ENCODE measurements at regions not wholly inside any gene's neighbourhood (a gene's known extent, or its start where the extent isn't known, plus 50 kb on each side); places are given as distances from the start of the nearest gene placed in this dataset.
"Not testable (repeated sequence)": the region's sequence is repeated elsewhere in the genome, so short reads cannot be mapped to it uniquely, and the experiment has no call there.

DNA sequence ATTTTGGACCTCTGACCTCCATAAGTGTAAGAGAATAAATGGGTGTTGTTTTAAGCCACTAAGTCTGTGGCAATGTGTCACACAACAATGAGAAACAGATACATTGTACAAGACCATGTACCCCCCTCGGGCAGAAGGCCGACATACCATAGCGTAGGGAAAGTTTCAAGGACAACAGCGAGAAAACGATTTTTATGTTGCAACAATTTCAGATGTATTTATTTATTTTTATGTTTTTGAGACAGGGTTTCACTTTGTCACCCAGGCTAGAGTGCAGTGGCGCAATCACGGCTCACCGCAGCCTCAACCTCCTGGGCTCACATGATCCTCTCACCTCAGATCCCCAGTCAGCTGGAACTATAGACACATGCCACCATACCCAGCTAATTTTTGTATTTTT lies 136.4 kb upstream of the NCOR2 start:
- H3K27me3 ChIP-seq (ENCODE audit: control insufficient read depth, insufficient read depth, low read length) = no peaks in the 10 kb centered on the region
- H3K36me3 ChIP-seq (ENCODE audit: control insufficient read depth, insufficient read depth, low read length) = no peaks in the 10 kb centered on the region
- no peak overlapping the region for H3K9ac ChIP-seq (ENCODE audit: low read depth, low read length)
- no peaks in the 10 kb centered on the region for H3K4me1 ChIP-seq (ENCODE audit: control insufficient read depth, insufficient read depth, low read length)
- H3K9me3 ChIP-seq (ENCODE audit: control insufficient read depth, insufficient read depth, low read length) = no peaks in the 10 kb centered on the region
- H3K4me3 ChIP-seq (ENCODE audit: low read depth, low read length) = no peak overlapping the region

DNA sequence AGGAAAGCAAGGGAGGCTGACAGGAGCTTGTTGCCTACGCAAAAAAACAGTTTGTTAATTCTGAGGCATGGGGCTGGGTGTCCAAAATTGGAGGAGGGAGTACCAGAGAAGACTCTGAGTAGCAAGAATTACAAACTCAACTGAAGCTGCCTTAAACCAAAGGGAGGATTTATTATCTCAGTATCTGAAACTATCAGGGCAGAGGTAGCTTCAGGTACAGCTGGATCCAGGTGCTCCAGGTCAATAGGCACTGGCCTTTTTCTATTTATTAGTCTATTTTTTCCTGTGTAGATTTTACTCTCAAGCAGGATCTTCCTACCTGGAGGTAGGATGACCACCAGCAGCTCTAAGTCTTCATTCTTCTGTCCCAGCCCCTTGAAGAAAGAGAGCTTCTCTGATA lies 135.3 kb upstream of the NCOR2 start:
- no peaks in the 10 kb centered on the region for H3K36me3 ChIP-seq (ENCODE audit: control insufficient read depth, insufficient read depth, low read length)
- no peaks in the 10 kb centered on the region for H3K9me3 ChIP-seq (ENCODE audit: control insufficient read depth, insufficient read depth, low read length)
- no peaks in the 10 kb centered on the region for H3K27me3 ChIP-seq (ENCODE audit: control insufficient read depth, insufficient read depth, low read length)
- H3K4me3 ChIP-seq (ENCODE audit: low read depth, low read length) = no peak overlapping the region
- H3K4me1 ChIP-seq (ENCODE audit: control insufficient read depth, insufficient read depth, low read length) = no peaks in the 10 kb centered on the region
- no peak overlapping the region for H3K9ac ChIP-seq (ENCODE audit: low read depth, low read length)

DNA sequence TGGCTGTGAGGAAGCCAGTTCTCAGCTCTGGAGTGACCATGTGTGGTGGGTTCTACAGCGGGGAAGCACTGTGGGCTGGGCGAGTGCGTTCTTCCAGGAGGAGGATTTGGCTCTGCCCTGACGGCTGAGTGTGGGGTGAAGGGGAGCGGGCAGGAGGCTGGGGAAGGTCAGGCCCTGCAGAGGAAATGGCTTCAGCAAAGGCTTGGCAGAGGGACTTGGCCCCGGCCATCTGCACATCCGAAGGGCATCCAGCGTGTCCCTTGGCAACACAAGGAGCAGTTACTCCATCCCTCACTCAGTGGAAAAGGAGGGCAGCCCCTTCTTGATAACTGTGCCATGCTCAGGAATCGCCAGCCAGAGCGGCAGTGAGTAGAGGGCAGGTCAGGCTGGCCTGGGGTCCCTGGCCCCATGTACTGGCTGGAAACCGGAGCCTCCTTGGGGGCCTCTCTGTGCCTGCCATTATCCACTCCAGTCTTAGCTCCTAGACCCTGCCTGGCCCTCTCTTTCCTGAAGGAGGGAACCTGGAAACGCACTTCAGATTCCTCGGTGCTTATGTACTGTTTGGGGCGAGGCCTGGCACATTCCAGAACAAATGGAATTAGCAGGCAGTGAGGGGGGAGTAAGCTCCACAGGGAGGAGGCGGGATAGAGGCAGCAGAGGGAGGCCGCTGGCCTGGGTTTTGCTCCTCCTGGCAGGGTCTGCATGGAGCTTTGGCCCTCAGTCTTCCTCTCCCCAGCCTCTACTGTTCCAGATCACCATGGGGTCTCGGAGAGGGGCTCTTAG lies 133.6 kb upstream of the NCOR2 start:
- Histone ChIP-seq H3K27me3 (ENCODE audit: control insufficient read depth, insufficient read depth, low read length) (no peaks in the 10 kb centered on the region), H3K36me3 (ENCODE audit: control insufficient read depth, insufficient read depth, low read length) (no peaks in the 10 kb centered on the region), H3K9ac (ENCODE audit: low read depth, low read length) (no peak overlapping the region), H3K4me1 (ENCODE audit: control insufficient read depth, insufficient read depth, low read length) (no peaks in the 10 kb centered on the region), H3K9me3 (ENCODE audit: control insufficient read depth, insufficient read depth, low read length) (no peaks in the 10 kb centered on the region), H3K4me3 (ENCODE audit: low read depth, low read length) (no peak overlapping the region)

DNA sequence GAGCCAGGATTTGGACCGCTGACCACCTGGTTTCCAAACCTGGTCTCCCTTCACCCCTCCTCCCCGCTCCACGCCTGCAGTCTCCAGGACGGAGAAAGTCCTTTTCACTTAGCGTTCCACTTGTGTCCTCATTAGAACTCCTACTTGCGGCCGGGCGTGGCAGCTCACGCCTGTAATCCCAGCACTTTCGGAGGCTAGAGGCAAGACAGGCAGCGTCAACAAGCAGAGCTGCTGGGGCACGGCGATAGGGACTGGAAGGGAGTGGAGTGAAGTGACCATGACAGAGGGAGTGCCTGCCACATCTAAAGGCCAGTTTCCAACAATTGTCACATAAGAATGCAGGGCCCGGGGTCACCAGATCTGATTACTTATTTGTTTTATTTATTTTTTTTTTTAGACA lies 132.5 kb upstream of the NCOR2 start:
- H3K4me3 ChIP-seq (ENCODE audit: low read depth, low read length) = no peak overlapping the region
- H3K9ac ChIP-seq (ENCODE audit: low read depth, low read length) = no peak overlapping the region
- no peaks in the 10 kb centered on the region for H3K9me3 ChIP-seq (ENCODE audit: control insufficient read depth, insufficient read depth, low read length)
- no peaks in the 10 kb centered on the region for H3K27me3 ChIP-seq (ENCODE audit: control insufficient read depth, insufficient read depth, low read length)
- H3K4me1 ChIP-seq (ENCODE audit: control insufficient read depth, insufficient read depth, low read length) = no peaks in the 10 kb centered on the region
- H3K36me3 ChIP-seq (ENCODE audit: control insufficient read depth, insufficient read depth, low read length) = no peaks in the 10 kb centered on the region

DNA sequence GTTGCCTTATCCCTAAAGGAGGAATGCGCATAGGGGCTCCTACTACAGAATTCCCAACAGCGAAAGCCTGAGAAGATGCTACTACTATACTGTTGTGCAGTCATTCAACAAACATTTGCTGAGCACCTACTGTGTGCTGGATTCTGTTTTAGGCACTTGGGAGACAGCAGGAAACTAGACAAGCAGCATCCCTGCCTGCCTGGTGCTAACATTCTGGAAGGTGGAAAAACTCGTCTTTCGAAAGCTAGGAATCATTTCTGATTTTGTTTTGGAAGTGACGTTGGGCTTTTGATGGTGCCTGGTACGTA lies 131.5 kb upstream of the NCOR2 start:
- H3K27me3 ChIP-seq (ENCODE audit: control insufficient read depth, insufficient read depth, low read length) = no peaks in the 10 kb centered on the region
- no peak overlapping the region for H3K4me3 ChIP-seq (ENCODE audit: low read depth, low read length)
- no peak overlapping the region for H3K9ac ChIP-seq (ENCODE audit: low read depth, low read length)
- H3K36me3 ChIP-seq (ENCODE audit: control insufficient read depth, insufficient read depth, low read length) = no peaks in the 10 kb centered on the region
- H3K9me3 ChIP-seq (ENCODE audit: control insufficient read depth, insufficient read depth, low read length) = no peaks in the 10 kb centered on the region
- H3K4me1 ChIP-seq (ENCODE audit: control insufficient read depth, insufficient read depth, low read length) = no peaks in the 10 kb centered on the region

DNA sequence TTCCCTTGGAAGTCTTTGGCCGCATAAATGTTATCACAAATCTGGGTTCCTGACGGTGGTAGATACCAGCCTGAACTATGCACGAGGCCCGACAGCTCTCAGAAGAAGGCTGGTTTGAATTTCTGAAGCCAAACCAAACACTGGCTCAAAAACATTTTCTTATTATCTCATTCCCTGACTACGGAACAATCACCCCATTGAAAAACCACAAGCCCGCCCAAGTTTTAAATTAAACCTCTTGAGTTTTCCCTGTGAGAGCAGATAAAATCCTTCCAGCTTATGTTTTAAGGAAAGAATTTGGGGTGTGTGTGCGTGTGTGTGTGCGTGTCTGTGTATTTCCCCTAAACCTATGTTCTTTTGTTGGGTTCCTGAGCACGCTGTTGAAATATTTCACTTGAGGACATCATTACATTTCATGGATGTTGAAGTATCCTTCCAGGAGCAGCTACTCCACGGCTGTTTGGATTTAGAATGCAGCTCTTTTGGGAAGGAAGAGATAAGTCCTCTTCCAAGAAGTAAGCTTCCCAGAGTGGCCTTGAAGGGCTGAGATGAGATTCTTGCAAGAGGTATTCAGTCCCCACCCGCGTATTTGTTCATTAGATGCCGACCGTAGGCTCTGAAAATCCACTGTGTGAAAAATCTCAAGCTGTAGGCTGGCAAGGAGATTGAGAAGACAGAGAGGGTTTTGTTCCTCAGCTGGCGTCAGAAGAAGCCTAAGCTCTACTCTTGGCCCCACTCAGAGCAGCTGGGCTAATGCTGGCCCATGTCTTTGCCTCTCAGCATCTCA lies 131.0 kb upstream of the NCOR2 start:
- Histone ChIP-seq H3K9ac (ENCODE audit: low read depth, low read length) (no peak overlapping the region), H3K36me3 (ENCODE audit: control insufficient read depth, insufficient read depth, low read length) (no peaks in the 10 kb centered on the region), H3K27me3 (ENCODE audit: control insufficient read depth, insufficient read depth, low read length) (no peaks in the 10 kb centered on the region), H3K9me3 (ENCODE audit: control insufficient read depth, insufficient read depth, low read length) (no peaks in the 10 kb centered on the region), H3K4me3 (ENCODE audit: low read depth, low read length) (no peak overlapping the region), H3K4me1 (ENCODE audit: control insufficient read depth, insufficient read depth, low read length) (no peaks in the 10 kb centered on the region)

DNA sequence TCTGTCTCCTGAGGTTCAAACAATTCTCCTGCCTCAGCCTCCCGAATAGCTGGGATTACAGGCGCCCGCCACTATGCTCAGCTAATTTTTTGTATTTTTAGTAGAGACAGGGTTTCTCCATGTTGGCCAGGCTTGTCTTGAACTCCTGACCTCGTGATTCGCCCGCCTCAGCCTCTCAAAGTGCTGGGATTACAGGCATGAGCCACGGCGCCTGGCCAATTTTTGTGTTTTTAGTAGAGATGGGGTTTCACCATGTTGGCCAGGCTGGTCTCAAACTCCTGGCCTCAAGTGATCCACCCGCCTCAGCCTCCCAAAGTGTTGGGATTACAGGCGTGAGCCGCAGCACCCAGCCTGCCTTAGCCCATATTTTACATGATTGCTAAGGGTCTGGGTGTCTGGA lies 130.3 kb upstream of the NCOR2 start:
- H3K4me3 ChIP-seq (ENCODE audit: low read depth, low read length); H3K9me3 ChIP-seq (ENCODE audit: control insufficient read depth, insufficient read depth, low read length); H3K27me3 ChIP-seq (ENCODE audit: control insufficient read depth, insufficient read depth, low read length); H3K4me1 ChIP-seq (ENCODE audit: control insufficient read depth, insufficient read depth, low read length); H3K36me3 ChIP-seq (ENCODE audit: control insufficient read depth, insufficient read depth, low read length); H3K9ac ChIP-seq (ENCODE audit: low read depth, low read length): not testable (repeated sequence)

DNA sequence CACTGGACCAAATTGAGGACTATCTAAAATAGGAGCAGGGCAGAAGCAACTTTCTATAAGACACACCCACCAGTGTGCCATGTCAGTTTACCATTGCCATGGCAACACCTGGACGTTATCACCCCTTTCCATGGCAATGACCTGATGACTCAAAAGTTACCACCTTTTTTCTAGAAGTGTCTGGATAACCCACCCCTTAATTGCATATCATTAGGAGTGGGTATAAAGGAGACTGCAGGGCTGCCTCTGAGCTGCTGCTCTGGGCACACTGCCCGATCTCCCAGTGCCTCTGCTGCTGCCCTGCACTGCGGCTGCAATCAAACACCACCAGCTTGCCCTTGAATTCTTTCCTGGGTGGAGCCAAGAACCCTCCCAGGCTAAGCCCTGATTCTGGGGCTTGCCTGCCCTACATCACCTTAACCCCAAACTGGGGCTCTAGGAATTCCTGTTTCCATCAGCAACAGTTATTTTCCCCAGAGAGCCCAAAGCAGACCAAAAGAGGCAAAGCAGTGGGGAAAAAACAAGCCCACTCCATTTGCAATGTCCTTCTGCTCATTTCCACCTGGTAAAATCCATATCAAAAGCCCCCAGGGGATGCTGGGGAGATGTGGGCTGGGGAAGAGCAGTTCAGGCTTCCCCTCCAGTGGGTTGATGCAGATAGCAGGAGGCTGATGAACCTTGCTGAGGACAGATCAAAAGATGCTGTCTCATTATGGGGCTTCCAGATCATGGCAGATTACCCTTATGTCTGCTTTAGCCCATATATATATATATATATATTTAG lies 129.5 kb upstream of the NCOR2 start:
- Histone ChIP-seq H3K4me1 (ENCODE audit: control insufficient read depth, insufficient read depth, low read length) (no peaks in the 10 kb centered on the region), H3K4me3 (ENCODE audit: low read depth, low read length) (no peak overlapping the region), H3K36me3 (ENCODE audit: control insufficient read depth, insufficient read depth, low read length) (no peaks in the 10 kb centered on the region), H3K9me3 (ENCODE audit: control insufficient read depth, insufficient read depth, low read length) (no peaks in the 10 kb centered on the region), H3K9ac (ENCODE audit: low read depth, low read length) (no peak overlapping the region), H3K27me3 (ENCODE audit: control insufficient read depth, insufficient read depth, low read length) (no peaks in the 10 kb centered on the region)

DNA sequence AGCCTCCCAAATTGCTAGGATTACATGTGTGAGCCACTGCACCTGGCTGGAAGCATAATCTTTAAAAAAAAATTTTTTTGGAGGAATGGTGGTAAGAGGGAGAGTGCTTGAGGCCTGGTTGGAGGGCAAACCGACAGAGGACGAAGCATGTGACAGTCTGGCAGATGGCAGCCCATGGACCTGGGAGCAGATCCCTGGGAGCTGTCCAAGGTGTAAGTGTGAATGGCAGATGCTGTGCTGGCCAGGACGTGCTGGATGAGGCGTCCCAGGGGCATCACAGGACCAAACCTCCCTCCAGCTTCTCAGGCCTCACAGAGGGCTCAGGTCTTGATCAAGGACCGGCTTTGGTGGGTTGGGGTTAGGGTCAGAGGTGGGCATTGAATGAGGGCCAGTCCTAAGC lies 128.4 kb upstream of the NCOR2 start:
- Histone ChIP-seq H3K9ac (ENCODE audit: low read depth, low read length) (no peak overlapping the region), H3K9me3 (ENCODE audit: control insufficient read depth, insufficient read depth, low read length) (no peaks in the 10 kb centered on the region), H3K27me3 (ENCODE audit: control insufficient read depth, insufficient read depth, low read length) (no peaks in the 10 kb centered on the region), H3K4me1 (ENCODE audit: control insufficient read depth, insufficient read depth, low read length) (no peaks in the 10 kb centered on the region), H3K4me3 (ENCODE audit: low read depth, low read length) (no peak overlapping the region), H3K36me3 (ENCODE audit: control insufficient read depth, insufficient read depth, low read length) (no peaks in the 10 kb centered on the region)

DNA sequence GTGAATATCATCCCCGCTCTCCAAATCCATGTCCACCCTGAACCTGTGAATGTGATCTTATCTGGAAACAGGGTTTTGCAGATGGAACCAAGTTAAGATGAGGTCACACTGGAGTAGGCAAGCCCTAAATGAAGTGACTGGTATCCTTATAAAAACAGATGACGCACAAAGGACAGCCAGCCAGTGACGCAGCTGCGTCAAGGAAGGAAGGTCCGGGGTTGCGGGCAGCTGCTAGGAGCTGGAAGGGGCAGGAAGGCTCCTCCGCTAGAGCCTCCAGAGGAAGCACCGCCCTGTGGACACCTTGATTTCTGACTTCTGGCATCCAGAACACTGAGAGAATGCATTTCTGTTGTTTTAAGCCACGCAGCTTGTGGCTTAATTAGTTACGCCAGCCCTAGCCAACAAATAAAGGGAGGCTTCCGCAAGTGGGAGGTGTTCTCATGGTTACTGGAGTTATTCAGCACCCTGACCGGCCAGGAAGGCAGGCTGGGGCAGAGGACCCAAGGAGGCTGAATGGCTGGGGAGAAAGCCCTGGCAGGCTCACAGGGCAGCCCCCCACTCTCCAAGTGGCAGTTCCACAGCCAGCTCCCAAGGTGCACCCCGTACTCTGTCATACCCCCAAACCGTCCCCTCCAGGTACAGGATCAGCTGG lies 127.6 kb upstream of the NCOR2 start:
- Histone ChIP-seq H3K36me3 (ENCODE audit: control insufficient read depth, insufficient read depth, low read length) (no peaks in the 10 kb centered on the region), H3K4me3 (ENCODE audit: low read depth, low read length) (no peak overlapping the region), H3K4me1 (ENCODE audit: control insufficient read depth, insufficient read depth, low read length) (no peaks in the 10 kb centered on the region), H3K9me3 (ENCODE audit: control insufficient read depth, insufficient read depth, low read length) (no peaks in the 10 kb centered on the region), H3K27me3 (ENCODE audit: control insufficient read depth, insufficient read depth, low read length) (no peaks in the 10 kb centered on the region), H3K9ac (ENCODE audit: low read depth, low read length) (no peak overlapping the region)

DNA sequence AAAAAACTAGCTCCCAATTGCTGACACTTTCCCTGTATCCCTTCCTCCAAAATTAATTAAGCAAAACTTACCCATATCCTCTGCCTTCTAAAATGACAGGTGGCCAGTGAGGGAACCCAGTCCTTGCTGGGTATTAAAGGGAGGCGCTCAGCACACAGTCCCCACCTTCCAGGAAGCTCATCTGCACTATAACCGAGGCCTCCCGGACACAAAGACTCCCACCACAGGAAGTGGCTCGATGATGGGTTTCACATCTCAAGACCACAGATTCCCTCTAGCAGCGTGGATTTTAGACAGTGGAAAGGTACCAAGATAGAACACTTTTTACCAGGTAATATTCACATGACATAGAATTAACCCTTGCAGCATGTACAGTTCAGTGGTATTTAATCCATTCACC lies 126.8 kb upstream of the NCOR2 start:
- Histone ChIP-seq H3K4me1 (ENCODE audit: control insufficient read depth, insufficient read depth, low read length) (no peaks in the 10 kb centered on the region), H3K27me3 (ENCODE audit: control insufficient read depth, insufficient read depth, low read length) (no peaks in the 10 kb centered on the region), H3K36me3 (ENCODE audit: control insufficient read depth, insufficient read depth, low read length) (no peaks in the 10 kb centered on the region), H3K4me3 (ENCODE audit: low read depth, low read length) (no peak overlapping the region), H3K9me3 (ENCODE audit: control insufficient read depth, insufficient read depth, low read length) (no peaks in the 10 kb centered on the region), H3K9ac (ENCODE audit: low read depth, low read length) (no peak overlapping the region)
